HG03039 (cell line): ENCODE measurements at regions not wholly inside any gene's neighbourhood (a gene's known extent, or its start where the extent isn't known, plus 50 kb on each side); places are given as distances from the start of the nearest gene placed in this dataset.

Experiments used
- ATAC-seq: cut with Tn5 transposase; IDR thresholded peaks from one replicate; pipeline ENCODE4 v1.9.1; 2021; ENCODE audit warnings: mild to moderate bottlenecking, moderate library complexity; ENCODE audit not compliant: unreplicated experiment

DNA sequence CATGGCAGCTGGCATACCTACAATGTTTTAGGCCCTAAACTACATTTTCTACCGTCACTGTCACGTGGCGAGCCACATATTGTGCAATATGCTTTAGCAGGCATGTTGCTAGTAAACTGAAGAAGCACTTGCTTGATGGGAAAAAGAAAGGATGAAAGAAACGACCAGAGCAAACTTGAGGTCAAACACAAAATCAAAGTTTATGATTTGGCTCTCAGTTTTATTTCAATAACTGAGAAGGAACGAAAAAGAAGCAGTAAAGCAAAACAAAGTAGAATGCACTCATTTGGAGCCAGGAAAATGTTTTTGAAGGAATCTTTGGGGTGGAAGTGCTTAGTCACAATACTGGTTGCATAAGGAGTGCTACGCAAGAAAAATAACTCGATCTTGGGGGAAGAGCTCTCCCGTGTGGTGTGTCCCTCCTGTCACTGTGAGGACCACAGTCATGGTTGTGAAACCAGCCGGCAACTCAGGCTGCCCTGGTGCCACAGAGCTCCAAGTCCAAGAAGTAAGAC lies 349.8 kb downstream of the RBM43 start:
- no peak for ATAC-seq

DNA sequence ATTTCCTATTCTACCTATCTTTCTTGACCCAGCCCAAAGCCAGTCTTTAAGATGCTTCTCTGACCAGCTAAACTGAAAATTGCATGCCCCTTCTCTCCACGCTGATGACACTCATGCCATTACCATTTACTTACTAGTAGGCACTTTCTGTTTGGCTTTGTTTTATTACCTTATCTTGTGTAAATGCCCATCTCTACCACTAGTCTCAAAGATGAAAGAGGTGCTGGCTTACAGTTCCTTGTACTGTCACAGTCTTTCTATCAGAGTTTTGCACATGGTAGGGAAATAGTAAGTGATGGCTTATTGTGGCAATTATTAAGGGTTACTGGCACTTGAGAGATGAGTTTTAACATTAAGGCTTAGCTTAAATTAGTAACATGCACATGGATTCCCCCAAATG lies 352.1 kb downstream of the RBM43 start:
- ATAC-seq, result no peak

- ATAC-seq, result no peak
Measured at GRCh38 chr2:150909090-150909489, 352.6 kb downstream of the RBM43 start.

DNA sequence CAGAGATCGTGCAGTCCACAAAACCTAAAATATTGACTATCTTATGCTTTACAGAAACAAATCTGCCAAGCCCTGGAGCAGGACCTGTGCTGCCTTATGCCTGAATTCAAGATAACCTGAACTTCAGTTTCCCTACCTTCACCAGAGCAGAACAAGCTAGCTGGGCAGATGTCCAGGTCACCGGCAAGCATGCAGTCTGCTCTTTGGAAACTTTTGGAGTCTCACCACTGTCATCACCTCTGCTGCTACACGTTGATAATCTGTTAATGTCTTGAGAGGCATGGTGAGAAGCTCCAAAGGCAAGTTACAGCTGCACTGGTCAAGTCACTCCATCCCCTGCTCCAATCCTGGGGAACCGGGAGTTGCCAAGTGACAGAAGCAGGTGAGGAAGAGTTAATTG lies 354.2 kb downstream of the RBM43 start:
- no peak for ATAC-seq

GRCh38 chr2:150903461-150903860 lies 358.2 kb downstream of the RBM43 start:
- ATAC-seq, result no peak

GRCh38 chr2:150903055-150903454 lies 358.6 kb downstream of the RBM43 start:
- no peak for ATAC-seq

DNA sequence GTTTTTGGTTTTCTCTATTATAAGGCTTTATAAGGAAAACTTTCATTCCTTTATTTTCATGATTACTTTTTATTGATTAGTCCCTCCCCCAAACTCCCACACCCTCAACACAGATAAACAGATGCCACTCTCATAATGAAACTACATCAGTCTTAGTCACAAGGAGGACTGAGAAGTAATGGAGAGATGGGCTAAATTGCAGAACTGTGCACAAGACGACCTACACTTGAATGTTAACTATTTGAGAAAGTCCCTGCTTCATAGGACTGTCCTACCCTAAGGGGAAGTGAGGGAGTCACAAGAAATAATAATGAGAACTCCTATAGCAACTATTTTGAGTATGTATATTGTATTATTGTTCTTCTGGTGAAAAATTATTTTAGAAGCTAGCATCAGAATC lies 360.8 kb downstream of the RBM43 start:
- no peak for ATAC-seq

DNA sequence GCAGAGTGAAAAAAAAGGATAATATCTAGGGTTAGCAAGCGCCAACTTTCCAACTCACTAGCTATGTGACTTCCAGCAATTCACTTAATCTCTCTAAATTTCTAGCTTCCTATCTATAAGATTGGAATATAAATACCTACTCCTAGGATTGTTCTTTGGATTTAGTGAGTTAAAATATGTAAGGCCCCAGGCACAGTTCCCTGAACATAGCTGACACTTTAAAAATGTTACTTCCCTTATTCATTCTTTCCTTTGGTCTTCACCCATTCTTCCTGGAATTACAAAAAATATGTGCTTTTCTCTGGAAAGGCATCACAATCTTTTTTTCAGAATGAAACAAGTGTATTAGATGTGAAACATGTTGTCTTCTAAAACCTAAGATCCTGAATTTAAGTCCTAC lies 365.7 kb downstream of the RBM43 start:
- ATAC-seq, result no peak

DNA sequence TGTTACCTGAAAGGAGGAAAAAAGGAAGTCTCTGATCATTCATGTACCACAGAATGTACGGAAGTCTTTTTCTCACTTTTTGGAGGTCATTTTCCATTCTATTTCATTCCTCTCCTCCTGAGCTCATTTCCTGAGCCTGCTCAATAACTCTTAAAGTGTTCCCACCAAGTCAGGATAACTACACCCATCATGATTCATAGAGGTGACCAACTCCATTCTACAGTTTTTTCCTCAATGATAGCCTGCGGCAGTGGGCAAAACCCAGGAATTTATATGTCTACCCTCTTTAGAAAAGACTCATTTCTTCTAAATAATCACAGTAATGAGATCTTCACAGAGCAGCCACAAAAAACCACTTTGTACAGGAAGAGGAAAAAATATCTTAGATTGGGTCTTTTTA lies 372.5 kb downstream of the RBM43 start:
- ATAC-seq, result no peak

DNA sequence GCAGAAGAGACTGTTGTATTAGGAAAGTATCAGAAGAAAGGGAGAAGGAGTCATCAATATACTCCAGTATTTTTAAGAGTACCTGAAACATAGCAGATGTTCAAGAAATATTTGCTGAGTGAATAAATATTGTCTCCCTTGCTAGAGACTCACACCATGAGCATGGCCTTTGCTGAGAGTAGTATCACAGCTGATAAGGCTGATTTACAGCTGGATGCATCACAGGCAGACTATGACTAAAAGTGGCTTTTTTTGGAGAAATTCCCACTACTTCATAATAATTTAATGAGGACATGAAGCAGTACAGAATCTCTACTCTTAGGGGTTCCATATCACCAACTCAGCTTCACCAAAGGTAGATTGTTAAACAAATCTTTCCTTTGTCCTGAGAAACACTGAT lies 373.3 kb downstream of the RBM43 start:
- no peak for ATAC-seq

DNA sequence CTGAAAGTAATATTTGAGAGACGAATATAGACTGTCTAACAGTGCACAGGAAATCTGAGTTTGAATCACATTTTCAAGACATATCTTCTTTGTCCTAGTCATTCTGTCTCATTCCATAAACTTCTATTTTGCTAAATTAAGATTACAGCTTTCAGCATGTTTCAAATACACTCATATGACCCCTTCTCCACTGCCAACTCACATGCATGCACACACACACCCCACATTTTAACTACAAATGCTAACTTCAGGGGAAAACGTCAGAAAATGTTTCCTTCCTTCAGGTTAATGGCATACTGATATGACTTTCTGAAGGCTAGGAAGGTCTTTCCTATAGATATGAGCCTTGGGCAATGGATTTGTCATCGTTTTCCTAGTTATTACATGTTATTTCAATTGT lies 373.7 kb downstream of the RBM43 start:
- no peak for ATAC-seq

DNA sequence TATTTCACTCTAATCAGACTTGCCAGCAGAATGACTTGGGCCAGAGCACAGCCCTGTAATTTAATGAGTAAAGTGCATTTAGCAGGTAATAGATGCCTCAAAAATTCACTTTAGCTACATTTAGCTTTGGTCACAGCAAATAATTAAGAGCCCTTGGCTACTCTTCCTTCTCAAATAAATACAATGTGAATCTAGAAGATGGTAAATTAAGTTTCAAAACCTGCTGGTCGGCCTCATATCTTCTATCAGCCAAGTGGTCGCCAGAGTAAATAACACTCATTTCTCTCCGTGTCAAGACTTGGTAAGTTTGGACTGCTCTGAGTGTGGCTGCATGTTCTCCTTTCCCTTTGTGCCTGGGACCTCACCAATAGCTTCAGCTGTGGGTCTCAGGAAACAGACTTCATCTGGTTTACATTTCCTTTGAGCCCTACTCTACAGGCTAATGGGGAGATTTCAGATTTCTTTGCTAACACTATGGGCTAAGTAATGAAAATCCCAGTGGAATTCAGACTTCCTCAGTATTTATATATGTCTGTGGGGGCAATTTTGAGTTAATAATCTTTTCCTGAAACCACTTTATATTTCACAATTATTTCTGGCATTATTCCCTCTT lies 375.8 kb downstream of the RBM43 start:
- ATAC-seq, result no peak

DNA sequence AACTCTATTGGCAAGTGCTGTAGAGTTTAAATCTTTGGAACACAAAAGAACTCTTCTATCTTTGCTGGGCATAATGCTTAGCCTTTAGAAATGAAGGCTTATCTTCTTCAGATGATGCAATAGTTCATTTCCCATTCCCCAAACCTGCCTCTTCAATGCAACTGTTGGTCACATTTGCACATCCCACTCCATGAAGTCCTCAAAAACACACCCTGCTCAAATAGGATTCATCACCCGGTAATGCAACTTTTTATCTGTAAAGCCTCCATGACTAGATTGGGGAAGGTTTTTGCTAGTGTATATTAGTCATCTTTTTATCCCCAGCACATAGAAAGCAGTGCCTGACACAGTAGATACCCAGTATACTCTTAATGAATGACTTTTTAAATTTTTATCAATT lies 376.4 kb downstream of the RBM43 start:
- no peak for ATAC-seq

- ATAC-seq, result no peak
Measured at GRCh38 chr2:150883613-150883895, 378.1 kb downstream of the RBM43 start.

DNA sequence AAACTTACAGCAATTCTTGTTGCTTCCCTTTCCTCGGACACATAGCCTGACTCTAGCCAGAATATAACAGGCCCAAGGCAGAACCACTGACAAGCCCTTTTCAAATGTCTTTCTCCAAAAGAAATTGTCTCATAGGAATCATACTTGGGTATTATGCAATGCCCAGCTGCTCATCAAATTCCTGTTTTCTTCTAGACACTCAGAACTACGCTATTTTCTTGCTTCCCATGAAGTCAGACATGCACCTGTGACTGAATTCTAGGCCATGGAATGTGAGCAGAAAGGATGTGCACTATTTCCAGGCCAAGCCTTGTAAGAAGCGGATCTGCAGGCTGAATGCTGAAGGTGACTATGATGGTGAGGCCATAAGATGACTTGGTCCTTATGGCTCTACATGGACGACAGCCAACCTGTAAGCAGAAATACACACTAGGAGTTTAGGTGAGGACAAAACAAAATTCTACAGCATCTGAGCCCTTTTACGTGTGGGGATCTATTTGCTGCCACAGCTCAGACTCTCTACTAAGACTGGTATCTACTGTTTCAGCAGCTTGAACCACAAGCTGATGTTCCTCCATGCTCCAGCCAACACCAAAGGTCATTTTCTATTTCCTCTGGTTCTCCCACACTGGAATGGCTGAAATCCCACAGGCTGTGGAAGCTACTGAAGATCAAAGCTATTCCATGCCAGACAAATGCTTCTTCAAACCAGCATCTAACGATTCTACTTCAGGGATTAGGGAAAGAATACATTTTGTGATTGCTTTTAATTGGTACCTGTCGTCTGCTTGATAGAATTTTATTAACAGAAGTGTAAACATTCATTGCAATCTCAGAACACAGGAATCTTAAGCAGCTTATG lies 378.7 kb downstream of the RBM43 start:
- ATAC-seq, result no peak

DNA sequence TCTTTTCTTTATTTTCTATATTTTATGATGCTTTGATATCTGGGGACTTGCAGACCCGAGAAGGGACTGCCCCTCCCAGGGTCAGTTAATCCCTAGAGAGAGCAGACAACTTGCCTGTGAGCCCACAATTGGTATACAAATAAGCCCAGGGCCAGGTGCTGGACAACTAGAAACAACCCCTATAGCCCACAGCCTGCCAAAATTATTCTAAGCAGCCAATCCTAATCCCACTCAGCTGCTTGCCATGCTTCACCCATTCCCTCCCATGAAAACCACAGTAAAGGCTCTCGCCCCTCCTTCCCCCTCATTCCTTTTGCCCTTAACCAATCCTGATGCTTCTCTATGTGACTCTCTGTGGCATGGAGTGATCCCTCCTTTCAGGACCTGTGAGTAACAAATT lies 380.7 kb downstream of the RBM43 start:
- no peak for ATAC-seq

DNA sequence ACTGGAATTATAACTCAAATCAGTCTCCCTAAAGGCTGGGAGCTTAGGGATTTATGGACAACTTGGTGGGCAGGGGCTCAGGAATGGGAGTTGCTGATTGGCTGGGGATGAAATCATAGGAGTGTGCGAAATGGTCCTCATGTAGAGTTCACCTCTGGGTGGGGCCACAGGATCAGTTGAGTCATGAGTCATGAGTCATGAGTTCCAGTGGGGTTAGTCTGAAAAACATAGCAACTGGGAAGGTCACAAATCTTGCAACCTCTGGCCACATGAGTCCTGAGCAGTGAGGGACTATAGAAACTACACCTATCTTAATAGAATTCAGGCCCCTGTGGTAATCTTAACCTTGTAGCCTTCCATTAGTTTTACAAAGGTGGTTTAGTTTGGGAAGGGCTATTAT lies 383.3 kb downstream of the RBM43 start:
- ATAC-seq, result no peak

- no peak for ATAC-seq
Measured at GRCh38 chr2:150876251-150876950, 385.3 kb downstream of the RBM43 start.

GRCh38 chr2:150873396-150873772 lies 385.9 kb upstream of the RND3 start:
- no peak for ATAC-seq

DNA sequence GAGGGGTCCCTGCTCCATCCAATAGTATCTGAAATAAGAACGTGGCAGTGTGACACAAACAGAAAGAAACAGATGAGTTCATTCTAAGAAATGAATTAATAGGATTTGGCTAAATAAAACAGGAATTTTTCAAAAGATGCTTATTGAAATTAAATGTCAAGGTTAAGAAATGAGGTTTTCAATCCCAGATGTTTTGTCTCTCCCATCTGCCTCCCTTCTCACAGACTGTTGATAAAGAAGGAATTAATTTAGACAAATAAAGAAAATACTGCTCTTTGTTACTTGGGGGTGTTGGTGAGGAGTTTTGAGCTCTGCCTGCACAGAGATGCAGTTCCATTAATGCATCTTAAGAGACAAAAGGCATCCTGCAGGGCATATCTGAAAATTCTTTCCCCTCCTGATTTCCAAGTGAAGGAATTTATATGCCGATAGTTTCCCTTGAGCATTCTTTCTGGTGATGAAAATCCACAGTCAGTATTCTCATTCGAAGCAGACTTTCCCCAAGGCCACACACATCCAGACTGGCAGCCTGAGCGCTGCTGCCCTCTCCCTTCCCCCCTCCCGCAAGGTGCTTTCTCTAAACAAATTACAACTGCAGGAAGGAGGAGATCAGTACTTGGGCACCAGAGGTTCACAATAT lies 385.4 kb upstream of the RND3 start:
- no peak for ATAC-seq

- ATAC-seq, result no peak
Measured at GRCh38 chr2:150866431-150866830, 379.0 kb upstream of the RND3 start.

- no peak for ATAC-seq
Measured at GRCh38 chr2:150863691-150864090, 376.2 kb upstream of the RND3 start.
